ENCODE measurements at regions not wholly inside any gene's neighbourhood (a gene's known extent, or its start where the extent isn't known, plus 50 kb on each side); places are given as distances from the start of the nearest gene placed in this dataset.

DNA sequence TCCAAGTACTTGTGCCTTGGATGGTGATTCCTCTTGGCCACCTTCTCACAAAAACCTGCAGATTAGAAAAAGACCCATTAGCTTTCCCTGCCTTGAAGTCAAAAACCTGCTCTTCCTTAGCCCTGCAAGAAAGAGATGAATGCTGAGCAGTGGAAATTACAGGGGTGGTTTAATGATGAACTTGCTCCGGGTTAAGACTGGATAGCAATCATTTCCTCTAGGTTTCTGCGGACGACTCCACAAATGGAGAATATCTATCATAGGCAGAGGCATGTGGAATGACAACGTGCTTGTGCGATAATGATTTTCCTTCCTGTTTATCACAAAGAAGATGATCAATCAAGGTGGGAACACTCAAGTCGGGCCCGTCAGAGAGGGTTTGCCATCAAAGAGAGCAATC lies 201.2 kb upstream of the ERCC4 start:
- no peak overlapping the region for H4K91ac ChIP-seq (ENCODE audit: insufficient read length, low read depth, low read length)
- H3K4me3 Mint-ChIP-seq, result no peak overlapping the region
- no peak overlapping the region for H4K5ac ChIP-seq (ENCODE audit: insufficient read length, low read depth, low read length)
- no peak for DNase-seq
- no peak overlapping the region for H3K27ac Mint-ChIP-seq
- H2BK12ac ChIP-seq (ENCODE audit: insufficient read length, low read depth, low read length), result no peak overlapping the region
- no peak overlapping the region for H2BK120ac ChIP-seq (ENCODE audit: low read depth, low read length, poor library complexity, severe bottlenecking)
- H4K8ac ChIP-seq (replicated peaks; ENCODE audit: insufficient read length, low read depth, low read length), result no peak overlapping the region
- H3K27me3 Mint-ChIP-seq (ENCODE audit: low read depth), result no peaks in the 10 kb centered on the region
- H3K18ac ChIP-seq (ENCODE audit: insufficient read length, low read depth, low read length), result no peak overlapping the region
- no peaks in the 10 kb centered on the region for H3K36me3 Mint-ChIP-seq (ENCODE audit: insufficient read depth in 1 of 3, low read depth in 3 of 3)
- H3K9ac ChIP-seq (ENCODE audit: extremely low read depth, insufficient read length, low read length), result no peak overlapping the region
- no peak overlapping the region for H2BK20ac ChIP-seq (ENCODE audit: low read depth, low read length, poor library complexity, severe bottlenecking)
- no peaks in the 10 kb centered on the region for H3K23me2 ChIP-seq (ENCODE audit: insufficient read length, low read depth, low read length, poor library complexity, severe bottlenecking)
- H3K56ac ChIP-seq (ENCODE audit: insufficient read length, low read depth, low read length), result no peak overlapping the region
- TF ChIP-seq, protein P1, sequence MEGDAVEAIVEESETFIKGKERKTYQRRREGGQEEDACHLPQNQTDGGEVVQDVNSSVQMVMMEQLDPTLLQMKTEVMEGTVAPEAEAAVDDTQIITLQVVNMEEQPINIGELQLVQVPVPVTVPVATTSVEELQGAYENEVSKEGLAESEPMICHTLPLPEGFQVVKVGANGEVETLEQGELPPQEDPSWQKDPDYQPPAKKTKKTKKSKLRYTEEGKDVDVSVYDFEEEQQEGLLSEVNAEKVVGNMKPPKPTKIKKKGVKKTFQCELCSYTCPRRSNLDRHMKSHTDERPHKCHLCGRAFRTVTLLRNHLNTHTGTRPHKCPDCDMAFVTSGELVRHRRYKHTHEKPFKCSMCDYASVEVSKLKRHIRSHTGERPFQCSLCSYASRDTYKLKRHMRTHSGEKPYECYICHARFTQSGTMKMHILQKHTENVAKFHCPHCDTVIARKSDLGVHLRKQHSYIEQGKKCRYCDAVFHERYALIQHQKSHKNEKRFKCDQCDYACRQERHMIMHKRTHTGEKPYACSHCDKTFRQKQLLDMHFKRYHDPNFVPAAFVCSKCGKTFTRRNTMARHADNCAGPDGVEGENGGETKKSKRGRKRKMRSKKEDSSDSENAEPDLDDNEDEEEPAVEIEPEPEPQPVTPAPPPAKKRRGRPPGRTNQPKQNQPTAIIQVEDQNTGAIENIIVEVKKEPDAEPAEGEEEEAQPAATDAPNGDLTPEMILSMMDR (conservative IDR thresholded peaks at IDR 0.05), result no peak
- H2BK5ac ChIP-seq (ENCODE audit: insufficient read length, low read length), result no peak overlapping the region
- no peak overlapping the region for H2BK15ac ChIP-seq (ENCODE audit: low read depth, low read length)
- no peaks in the 10 kb centered on the region for H3K9me3 ChIP-seq (ENCODE audit: control insufficient read depth, low read depth, low read length)
- no peak overlapping the region for H3T11ph ChIP-seq (ENCODE audit: low read length)
- no peaks in the 10 kb centered on the region for H3K9me3 Mint-ChIP-seq
- H3K23ac ChIP-seq (ENCODE audit: insufficient read length, low read depth, low read length), result no peak overlapping the region
- no peaks in the 10 kb centered on the region for H3K79me1 ChIP-seq (ENCODE audit: insufficient read depth, low read depth, low read length, poor library complexity, severe bottlenecking)
- H2AK5ac ChIP-seq (ENCODE audit: insufficient read length, low read length), result no peak overlapping the region
- H3K79me2 ChIP-seq (ENCODE audit: insufficient read depth, low read length), result no peaks in the 10 kb centered on the region
- H3K4me1 Mint-ChIP-seq, result peaks cover 4 to 6% of the 10 kb centered on the region in 2 experiments; a peak in 2 of 4 replicates
- no peaks in the 10 kb centered on the region for H4K20me1 ChIP-seq (ENCODE audit: control insufficient read depth, insufficient read depth, insufficient read length)
- H3K27me3 ChIP-seq (ENCODE audit: insufficient read depth, low read length), result no peaks in the 10 kb centered on the region
- no peak overlapping the region for H2AFZ ChIP-seq (ENCODE audit: low read length)
- H3K4ac ChIP-seq (ENCODE audit: low read depth, low read length), result no peak overlapping the region
- no peak overlapping the region for H3K4me2 ChIP-seq (ENCODE audit: insufficient read depth, insufficient read length, low read length)
- H3K27ac ChIP-seq (ENCODE audit: insufficient read length, low read depth, low read length), result no peak overlapping the region
- H3K14ac ChIP-seq (ENCODE audit: insufficient read depth, low read length), result no peak overlapping the region
- no peaks in the 10 kb centered on the region; the same call in 1 of the 2 replicates for H3K4me1 ChIP-seq (ENCODE audit: insufficient read depth, low read length)
- WGBS (ENCODE audit: extremely low coverage, insufficient read length, low lambda C conversion rate), result no CpG with 5 or more reads among the region's 7 CpGs
